NCI-H345 (cell line): ENCODE measurements at regions not wholly inside any gene's neighbourhood (a gene's known extent, or its start where the extent isn't known, plus 50 kb on each side); places are given as distances from the start of the nearest gene placed in this dataset.
A peak's percentile ranks its signal among the peaks of the same experiment; 100 is the strongest.
"Not testable (repeated sequence)": the region's sequence is repeated elsewhere in the genome, so short reads cannot be mapped to it uniquely, and the experiment has no call there.

Experiments used
- DNase-seq: peaks from one replicate; lab custom pipeline; 2025; lab: John Stamatoyannopoulos, UW

GRCh38 chr13:111064661-111065060 lies 50.4 kb upstream of the ARHGEF7 start:
- no peak for DNase-seq

GRCh38 chr13:111062966-111063365 lies 52.1 kb upstream of the ARHGEF7 start:
- no peak for DNase-seq

- DNase-seq: no peak
Observed at GRCh38 chr13:111062305-111062704, 52.8 kb upstream of the ARHGEF7 start.

GRCh38 chr13:111061358-111062045 lies 53.6 kb upstream of the ARHGEF7 start:
- DNase-seq: no peak

- no peak for DNase-seq
Observed at GRCh38 chr13:111060237-111060919, 54.7 kb upstream of the ARHGEF7 start.

- DNase-seq: no peak
Observed at GRCh38 chr13:111058796-111059506, 56.2 kb upstream of the ARHGEF7 start.

GRCh38 chr13:111058339-111058738 lies 56.8 kb upstream of the ARHGEF7 start:
- peak; percentile 13 for DNase-seq

GRCh38 chr13:111051726-111052232 lies 63.3 kb upstream of the ARHGEF7 start:
- not testable (repeated sequence) for DNase-seq

- no peak for DNase-seq
Observed at GRCh38 chr13:111051041-111051725, 63.9 kb upstream of the ARHGEF7 start.

- no peak for DNase-seq
Observed at GRCh38 chr13:111050539-111050879, 64.6 kb upstream of the ARHGEF7 start.

- DNase-seq: peak; percentile 14
Observed at GRCh38 chr13:111049791-111050538, 65.1 kb upstream of the ARHGEF7 start.

GRCh38 chr13:111048387-111048786 lies 66.7 kb upstream of the ARHGEF7 start:
- no peak for DNase-seq

GRCh38 chr13:111047326-111047725 lies 67.8 kb upstream of the ARHGEF7 start:
- no peak for DNase-seq

- no peak for DNase-seq
Observed at GRCh38 chr13:111046590-111047141, 68.4 kb upstream of the ARHGEF7 start.

- no peak for DNase-seq
Observed at GRCh38 chr13:111045170-111045569, 69.9 kb upstream of the ARHGEF7 start.

GRCh38 chr13:111044087-111044830 lies 70.9 kb upstream of the ARHGEF7 start:
- no peak for DNase-seq

GRCh38 chr13:111043575-111043982 lies 71.5 kb upstream of the ARHGEF7 start:
- no peak for DNase-seq

GRCh38 chr13:111042661-111043226 lies 72.4 kb upstream of the ARHGEF7 start:
- no peak for DNase-seq

- no peak for DNase-seq
Observed at GRCh38 chr13:111040830-111041229, 74.3 kb upstream of the ARHGEF7 start.

- DNase-seq: no peak
Observed at GRCh38 chr13:111039735-111040134, 75.4 kb upstream of the ARHGEF7 start.
